ENCODE measurements at regions not wholly inside any gene's neighbourhood (a gene's known extent, or its start where the extent isn't known, plus 50 kb on each side); places are given as distances from the start of the nearest gene placed in this dataset.
"Not testable (repeated sequence)": the region's sequence is repeated elsewhere in the genome, so short reads cannot be mapped to it uniquely, and the experiment has no call there.

- no peak for DNase-seq (ENCODE audit: low read depth)
Observed at GRCh38 chr14:89524990-89525667, 108.1 kb upstream of the FOXN3 start.

- DNase-seq (ENCODE audit: low read depth) = no peak
Observed at GRCh38 chr14:89524412-89524811, 107.4 kb upstream of the FOXN3 start.

- no peak for DNase-seq (ENCODE audit: low read depth)
Observed at GRCh38 chr14:89521988-89522387, 105.0 kb upstream of the FOXN3 start.

- DNase-seq (ENCODE audit: low read depth) = no peak
Observed at GRCh38 chr14:89519040-89519439, 102.0 kb upstream of the FOXN3 start.

GRCh38 chr14:89516173-89516572, 99.1 kb upstream of the FOXN3 start:
- no peak for DNase-seq (ENCODE audit: low read depth)

GRCh38 chr14:89514601-89515000, 97.6 kb upstream of the FOXN3 start:
- no peak for DNase-seq (ENCODE audit: low read depth)

GRCh38 chr14:89509891-89510290, 92.9 kb upstream of the FOXN3 start:
- DNase-seq (ENCODE audit: low read depth) = no peak

GRCh38 chr14:89508863-89509262, 91.8 kb upstream of the FOXN3 start:
- no peak for DNase-seq (ENCODE audit: low read depth)

GRCh38 chr14:89507926-89508460, 91.0 kb upstream of the FOXN3 start:
- no peak for DNase-seq (ENCODE audit: low read depth)

- DNase-seq (ENCODE audit: low read depth) = no peak
Observed at GRCh38 chr14:89507521-89507920, 90.5 kb upstream of the FOXN3 start.

- DNase-seq (ENCODE audit: low read depth) = not testable (repeated sequence)
Observed at GRCh38 chr14:89506891-89507452, 89.9 kb upstream of the FOXN3 start.

- no peak for DNase-seq (ENCODE audit: low read depth)
Observed at GRCh38 chr14:89504602-89505313, 87.7 kb upstream of the FOXN3 start.

- no peak for DNase-seq (ENCODE audit: low read depth)
Observed at GRCh38 chr14:89504091-89504490, 87.1 kb upstream of the FOXN3 start.

GRCh38 chr14:89503431-89503996, 86.5 kb upstream of the FOXN3 start:
- DNase-seq (ENCODE audit: low read depth) = no peak

GRCh38 chr14:89502966-89503365, 85.9 kb upstream of the FOXN3 start:
- no peak for DNase-seq (ENCODE audit: low read depth)

GRCh38 chr14:89501381-89501780, 84.3 kb upstream of the FOXN3 start:
- no peak for DNase-seq (ENCODE audit: low read depth)

GRCh38 chr14:89500303-89500702, 83.3 kb upstream of the FOXN3 start:
- DNase-seq (ENCODE audit: low read depth) = no peak

GRCh38 chr14:89498878-89499277, 81.8 kb upstream of the FOXN3 start:
- no peak for DNase-seq (ENCODE audit: low read depth)

GRCh38 chr14:89495718-89496117, 78.7 kb upstream of the FOXN3 start:
- no peak for DNase-seq (ENCODE audit: low read depth)

GRCh38 chr14:89493877-89494634, 77.0 kb upstream of the FOXN3 start:
- DNase-seq (ENCODE audit: low read depth) = no peak

GRCh38 chr14:89493406-89493805, 76.4 kb upstream of the FOXN3 start:
- DNase-seq (ENCODE audit: low read depth) = no peak

- DNase-seq (ENCODE audit: low read depth) = no peak
Observed at GRCh38 chr14:89491711-89492381, 74.8 kb upstream of the FOXN3 start.

All from activated T-helper 1 cell treated with Interleukin-2 at 50 U/mL for 16 hours (primary cell).